Activated CD8-positive, alpha-beta memory T cell treated with anti-CD3 and anti-CD28 coated beads for 24 hours (primary cell): ENCODE measurements at regions not wholly inside any gene's neighbourhood (a gene's known extent, or its start where the extent isn't known, plus 50 kb on each side); places are given as distances from the start of the nearest gene placed in this dataset.

Source experiments
- DNase-seq: peaks from one replicate; pipeline ENCODE4 v3.0.0-alpha.2; 2020

DNA sequence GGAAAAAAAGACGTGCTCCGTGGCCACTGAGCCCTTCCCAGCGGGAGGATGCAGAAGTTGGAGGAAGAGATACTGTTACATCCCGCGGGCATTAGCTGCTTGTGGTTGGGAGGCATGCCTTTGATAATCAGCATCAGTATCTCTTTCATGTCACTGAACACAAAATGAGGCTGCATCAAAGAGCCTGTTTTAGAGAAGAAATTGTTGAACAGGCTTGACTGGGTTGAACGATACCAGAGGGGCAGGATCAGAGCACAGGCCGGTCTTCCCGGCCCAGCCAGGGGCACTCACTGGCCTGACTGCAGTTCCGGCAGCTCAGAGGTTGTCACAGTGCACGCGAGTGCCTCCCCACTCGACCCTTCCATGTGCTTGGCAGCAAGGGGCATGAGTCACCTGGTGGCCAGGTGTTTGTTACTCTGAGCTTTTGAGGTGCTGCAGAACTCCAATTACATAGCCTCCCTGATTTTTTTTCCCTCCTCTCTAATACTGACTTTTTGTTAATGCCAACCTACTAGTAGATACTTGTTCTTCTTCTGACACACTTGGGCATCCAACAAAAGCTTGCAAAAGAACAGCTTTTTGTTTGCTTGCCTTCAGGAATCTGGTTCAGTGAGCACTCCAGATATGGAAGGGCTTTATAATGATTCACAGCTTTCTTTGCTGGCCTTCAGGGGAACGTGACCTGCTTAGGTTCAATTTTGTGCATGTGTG, 121.6 kb downstream of the VAPA start:
- no peak for DNase-seq

DNA sequence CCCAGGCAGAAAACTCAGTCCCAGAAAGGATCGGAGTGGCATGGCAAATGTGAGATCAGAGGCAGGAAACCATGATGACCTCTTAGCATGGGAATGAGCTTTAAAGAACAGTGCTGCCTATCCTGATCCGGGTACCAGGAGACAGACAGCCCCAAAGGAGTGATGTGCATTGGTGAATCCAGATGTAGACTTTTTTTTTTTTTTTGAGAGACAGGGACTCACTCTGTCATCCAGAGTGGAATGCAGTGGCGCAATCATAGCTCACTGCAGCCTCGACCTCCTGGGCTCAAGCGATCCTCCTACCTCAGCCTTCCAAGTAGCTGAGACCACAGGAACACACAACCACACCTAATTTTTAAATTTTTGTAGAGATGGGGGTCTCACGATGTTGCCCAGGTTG, 122.7 kb downstream of the VAPA start:
- DNase-seq, result no peak

DNA sequence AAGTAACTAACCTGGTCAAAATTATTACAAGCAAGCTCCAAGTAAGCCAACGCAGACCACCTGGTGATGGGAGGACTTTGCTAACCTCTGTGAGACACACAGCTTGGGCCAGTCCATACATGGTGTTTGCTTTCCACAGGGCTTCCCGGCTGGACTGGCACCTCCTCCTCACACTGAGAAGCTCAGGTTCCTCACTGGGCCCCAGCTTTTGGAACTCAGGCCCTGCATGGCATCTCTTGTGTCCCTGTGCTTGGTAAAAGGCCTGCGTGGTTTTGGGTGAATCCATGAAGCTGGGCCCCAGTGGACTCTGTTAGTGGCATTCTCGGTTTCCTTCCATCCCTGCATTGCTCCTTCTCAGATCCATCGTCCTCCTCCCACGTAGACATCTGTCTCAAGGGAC, 123.4 kb downstream of the VAPA start:
- no peak for DNase-seq

DNA sequence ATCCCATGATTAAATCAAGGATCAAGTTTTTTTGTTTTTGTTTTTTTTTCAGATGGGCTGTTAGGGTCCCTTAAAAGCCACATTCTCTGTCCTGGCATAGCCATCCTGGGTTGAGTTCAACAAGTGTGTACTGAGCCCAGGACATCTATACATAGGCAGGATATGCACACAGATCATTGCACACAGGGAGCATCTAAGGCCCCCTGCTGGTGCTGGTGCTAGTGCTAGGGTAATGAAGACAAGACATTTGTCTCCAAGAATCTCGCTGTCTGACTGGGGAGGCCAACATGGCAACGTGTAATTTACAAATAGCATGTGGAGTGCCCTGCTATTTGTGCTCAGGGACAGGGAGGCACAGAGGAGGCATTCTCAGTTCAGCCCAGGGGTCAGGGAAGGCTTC, 124.5 kb downstream of the VAPA start:
- no peak for DNase-seq

DNA sequence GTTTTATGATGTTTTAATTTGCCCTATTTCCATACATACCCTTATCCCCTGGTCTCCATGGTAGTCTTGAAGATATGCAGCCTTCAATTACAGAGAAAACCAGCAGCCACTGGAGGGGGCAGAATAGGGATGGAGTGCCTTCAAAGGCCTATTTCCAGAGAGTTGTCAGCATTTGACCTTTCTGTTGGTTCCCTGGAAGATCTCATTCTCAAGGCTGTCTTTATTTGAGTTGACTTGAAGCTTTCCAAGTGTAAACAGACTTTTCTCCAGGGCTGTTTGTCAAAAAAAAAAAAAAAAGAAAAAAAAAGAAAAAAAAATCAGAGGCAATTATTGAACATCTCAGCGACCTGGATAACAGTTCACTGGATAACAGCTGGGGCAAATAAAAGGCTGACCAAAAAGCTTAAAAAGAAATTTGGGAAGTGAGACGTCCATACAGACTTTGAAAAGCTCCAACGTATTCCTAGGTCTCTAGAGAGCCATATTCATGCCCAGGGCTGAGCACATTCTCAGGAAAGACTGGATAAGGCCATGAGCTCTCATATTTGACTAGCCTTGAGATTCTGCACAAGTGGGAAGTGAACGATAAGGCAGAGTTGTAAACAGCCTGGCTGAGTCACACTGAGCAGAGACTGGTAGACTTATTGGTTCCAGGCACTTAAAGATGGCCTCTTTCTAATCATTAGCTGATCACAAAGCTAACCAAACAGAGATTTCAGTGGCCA, 126.6 kb downstream of the VAPA start:
- DNase-seq, result no peak

DNA sequence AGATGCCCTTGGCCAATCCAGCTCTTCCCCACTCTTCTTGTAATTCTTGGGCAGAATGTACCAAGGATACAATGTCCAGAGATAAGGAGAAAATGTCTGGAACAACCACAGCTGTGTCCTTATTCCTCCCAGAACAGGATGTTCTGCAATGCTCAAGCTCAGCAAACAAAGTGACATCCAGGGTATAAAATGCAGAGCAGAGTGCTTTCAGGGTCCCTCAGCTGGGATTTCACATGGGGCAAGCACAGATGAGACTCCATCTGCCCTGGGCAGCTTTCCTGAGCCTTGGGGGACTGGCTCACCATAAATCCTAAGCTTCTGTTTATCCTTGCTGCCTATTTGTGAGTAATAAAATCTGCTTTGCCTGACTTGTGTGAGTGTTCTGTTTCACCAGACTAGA, 127.4 kb downstream of the VAPA start:
- no peak for DNase-seq

DNA sequence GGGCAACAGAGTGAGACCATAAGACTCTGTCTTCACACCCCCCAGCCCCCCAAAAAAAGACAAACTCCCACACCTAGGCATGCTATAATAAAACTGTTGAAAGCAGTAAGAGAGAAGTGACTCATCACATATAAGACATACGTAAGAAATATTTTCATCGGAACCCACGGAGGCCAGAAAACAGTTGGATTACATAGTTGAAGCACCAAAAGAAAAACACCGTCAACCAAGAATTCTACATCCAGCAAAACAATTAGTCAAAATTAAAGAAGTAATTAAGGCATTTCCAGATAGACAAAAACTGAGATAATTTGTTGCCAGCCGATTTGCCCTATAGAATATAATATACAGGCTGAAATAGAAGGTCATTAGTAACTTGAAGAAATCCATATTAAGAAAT, 128.7 kb downstream of the VAPA start:
- no peak for DNase-seq

DNA sequence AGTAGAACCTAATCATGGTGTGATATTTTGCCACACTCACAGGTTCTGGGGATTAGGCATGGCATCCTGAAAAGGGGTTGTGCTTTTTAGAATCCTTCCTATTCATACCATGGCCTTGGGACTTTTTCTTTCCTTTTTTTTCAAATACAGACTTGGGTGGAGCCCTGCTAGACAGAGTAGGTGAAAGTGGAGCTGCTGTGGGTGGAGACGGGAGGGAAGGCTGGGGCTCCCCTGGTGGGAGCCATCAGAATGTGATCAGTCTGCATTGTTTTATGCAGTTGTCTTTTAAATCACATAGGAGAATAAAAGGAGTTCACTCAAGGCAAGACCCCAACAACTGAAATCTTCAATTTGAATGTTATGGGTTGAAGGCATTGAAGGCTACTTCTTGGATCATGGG, 130.2 kb downstream of the VAPA start:
- DNase-seq, result no peak

DNA sequence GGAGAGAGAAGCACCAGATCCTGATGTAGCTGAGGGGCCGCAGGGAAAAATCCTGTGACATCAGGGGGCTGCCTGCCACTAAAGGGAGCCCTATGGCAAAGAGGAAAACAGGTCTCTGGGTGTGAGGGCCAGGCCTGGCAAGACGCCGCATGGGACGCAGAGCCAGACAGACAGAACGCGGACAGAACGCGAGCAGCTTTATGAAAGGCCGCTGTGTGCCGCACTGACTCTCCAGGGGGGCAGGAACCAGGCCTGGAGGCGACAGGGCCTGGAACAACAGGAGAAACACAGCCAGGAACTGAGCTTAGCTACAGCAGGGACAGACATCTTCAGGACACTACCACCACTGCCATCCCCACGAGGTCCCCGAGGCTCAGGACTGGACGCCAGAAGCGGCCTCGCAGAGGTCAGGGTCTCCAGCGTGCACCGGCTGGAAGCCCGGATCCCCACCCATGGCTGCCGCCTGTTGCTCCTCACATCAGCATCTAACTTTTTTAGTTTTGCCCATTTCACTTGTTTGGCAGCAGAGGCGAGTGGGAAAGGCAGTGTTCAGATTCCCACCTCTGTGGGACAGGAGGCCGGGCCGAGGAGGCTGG, 131.6 kb downstream of the VAPA start:
- DNase-seq, result no peak

DNA sequence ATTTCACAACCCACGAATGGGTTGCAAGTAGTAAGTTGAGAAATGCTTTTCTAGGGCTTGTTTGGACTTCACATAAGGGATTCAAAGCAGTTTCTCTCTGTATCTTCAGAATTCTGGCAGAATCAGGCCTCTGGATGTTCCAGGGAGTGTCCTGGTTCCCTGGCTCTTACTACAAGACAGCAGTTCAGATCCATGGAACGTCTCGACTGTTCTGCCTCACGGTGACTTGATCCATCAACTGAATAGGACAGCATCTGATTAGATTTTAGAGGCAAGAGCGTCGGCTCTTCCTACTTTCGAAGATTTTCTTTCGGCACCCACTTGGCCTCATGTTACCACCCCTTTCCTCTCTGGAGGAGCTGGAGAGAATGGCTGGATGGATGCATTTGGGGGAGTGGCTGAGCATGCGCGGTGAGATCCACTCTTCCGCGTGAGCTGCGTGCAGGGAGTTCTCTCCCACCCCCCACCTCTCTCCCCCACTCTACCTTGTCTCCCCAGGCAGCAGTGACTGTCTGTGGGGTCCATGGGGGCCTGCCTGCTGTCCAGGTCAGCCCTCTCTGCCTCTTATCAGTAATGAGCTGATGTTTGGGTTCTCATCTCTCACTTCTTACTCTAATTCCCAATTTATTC, 132.5 kb downstream of the VAPA start:
- DNase-seq, result no peak

DNA sequence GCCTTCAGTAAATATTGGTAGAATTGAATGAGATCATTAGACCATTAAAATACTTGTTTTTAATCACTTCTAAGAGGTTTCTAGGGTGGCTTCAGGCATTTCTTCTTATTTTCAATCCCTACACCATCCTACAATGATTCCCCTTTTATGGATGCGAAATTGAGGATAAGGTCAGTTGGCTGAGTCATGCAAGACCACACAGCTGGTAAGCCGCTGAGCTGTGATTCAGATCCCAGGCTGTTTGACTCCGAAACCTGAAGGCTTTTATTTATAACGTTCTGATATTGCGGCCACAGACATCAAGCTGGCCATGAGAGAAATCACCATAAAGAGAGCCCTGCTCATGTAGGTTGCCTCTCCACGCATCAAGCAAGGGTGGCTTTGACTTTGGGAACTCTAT, 133.4 kb downstream of the VAPA start:
- no peak for DNase-seq

DNA sequence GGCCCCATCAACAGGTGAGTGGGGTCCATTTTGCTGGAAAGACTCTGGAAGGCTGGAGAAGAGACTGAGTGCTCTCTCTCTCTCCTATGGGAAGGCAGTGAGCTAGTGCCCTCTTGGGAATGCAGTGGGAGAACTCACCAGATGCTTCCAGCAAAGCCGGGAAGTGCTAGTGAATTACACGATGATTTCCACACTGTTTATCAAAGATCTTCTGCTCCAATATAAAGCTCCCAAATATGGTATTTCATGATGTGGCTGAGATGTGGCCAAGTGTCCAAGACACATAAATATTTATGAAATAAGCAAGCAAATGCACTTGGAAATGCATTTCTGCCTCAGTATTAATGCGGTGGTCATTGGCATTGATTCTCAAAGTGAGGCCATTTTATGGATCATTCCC, 135.9 kb downstream of the VAPA start:
- DNase-seq, result no peak

DNA sequence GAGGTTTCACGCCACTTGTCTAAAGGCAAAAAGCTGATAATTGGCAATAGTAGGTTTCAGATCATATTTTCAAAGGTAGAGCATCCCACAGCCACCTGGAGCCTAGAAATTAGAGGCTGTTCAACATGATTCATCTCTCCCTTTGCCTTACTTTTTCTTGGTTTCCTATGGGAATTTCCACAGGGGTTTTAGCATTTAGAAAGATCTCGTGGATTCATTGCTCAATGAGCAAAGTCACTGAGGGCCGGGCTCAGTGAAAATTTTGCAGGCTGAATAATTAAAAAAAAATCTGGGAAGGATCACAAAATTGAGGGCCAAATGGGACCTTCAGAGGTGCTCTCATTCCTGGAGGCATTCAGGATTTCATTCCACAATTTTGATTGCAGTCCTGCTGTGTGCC, 137.1 kb downstream of the VAPA start:
- no peak for DNase-seq

DNA sequence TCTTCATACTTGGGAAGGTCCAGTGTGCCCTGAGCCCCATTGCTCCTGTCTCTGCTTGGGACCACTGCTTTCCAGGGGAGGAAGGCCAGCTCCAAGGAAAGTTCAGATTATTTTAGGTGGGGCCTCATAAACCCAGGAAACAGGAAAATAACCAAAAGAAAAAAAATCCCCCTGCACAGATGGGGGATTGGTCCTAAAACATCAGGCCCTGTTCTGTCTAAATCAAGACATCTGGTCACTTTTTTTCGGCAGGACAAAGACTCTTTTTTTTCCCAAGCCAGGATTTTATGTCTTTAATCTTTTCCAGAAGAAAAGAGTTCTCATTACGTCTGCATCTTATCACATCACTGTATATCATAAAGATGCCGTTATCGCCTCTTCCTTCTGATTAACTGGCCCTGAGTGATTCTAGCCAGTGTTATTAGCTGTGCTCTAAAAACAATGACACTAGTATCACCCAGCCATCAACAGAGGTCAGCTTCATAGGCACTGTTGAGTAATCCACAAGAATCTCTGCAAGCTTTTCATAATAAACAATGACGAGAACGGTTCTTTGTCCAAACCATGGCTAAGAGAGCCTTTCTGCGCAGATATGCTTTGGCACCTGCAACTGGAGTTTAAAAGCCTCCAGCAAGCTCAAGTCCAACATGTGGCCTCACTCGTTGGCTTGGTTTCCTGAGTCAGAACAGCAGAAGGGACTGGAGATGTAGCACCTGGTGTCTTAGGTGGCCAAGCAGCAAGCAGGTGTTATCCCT, 138.2 kb downstream of the VAPA start:
- DNase-seq, result no peak

DNA sequence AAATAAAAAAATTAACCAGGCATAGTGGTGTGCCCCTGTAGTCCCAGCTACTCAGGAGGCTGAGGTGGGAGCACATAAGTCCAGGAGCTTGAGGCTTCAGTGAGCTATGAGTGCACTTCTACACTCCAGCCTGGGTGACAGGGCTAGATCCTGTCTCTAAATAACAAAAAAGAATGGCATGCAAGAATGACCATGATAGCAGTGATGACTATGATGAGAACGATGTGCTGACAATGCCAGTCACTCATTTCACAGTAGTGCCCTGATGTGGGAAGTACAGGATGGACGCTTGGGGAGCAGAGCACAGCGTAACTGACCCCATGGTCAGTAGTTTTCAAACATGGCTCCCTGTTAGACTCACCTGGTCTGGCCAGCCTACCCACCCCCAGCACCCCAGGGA, 139.1 kb downstream of the VAPA start:
- DNase-seq, result no peak

DNA sequence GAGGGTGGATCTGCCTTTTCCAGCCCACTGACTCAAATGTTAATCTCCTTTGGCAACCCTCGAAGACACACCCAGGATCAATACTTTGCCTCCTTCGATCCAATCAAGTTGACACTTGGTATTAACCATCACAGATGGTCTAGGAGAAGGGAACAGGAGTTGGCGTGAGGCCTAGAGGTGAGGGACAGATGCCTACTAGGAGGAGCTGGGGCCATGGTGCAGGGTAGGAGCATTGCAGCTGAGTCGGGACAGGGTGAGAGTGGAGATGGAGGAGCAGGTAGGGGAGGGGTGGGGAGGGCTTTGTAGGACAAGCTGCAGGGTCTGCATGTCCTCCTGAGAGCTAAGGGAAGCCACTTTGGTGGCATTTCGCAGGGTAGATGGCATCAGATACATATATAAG, 140.0 kb downstream of the VAPA start:
- DNase-seq, result no peak

DNA sequence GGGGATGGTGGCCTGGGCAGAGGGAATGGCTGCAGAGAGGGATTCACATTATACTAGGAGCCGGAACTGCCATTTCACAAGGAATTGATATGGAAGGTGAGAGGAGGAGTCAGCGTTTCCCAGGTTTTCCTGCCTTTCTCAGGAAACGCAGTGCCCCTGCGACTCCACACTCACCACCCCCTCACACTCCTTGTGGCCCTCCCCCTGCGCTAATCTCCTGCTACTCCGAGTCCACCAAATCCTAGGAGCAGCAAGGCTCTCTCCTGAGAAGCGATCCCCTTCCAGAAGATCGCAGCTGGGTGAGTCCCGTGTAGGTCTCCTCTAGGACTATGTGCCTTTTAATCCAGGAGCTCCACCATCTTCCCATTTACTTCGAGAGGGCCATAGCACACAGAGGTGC, 140.6 kb downstream of the VAPA start:
- no peak for DNase-seq

DNA sequence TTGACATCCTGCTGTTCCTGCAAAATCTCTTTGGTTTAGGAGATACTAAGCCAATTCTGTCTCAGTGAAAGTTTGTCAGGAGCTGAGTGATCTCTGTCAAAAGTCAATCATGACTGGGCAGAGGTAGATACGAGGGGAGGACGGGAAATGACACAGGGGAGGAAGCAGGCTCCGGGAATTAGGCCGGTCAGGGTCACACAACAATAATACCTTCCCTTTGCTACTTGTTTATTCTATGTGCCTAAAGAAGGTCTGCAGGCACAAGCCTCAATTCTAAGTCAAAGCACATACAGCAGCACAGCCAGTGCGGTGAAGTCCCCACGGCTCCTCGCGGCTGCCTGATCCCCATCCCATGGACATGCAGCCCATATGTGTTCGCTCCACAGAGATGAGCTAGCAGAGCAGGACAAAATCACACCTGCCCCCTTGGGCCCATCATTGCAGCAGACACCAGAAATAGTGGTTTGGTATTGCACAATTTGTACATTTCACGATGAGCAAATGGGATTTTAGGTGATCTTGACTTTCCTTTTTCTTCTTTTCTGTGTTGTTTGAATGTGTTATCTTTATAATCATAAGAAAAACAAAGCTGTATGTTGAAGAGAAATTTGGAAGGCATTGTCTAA, 141.4 kb downstream of the VAPA start:
- DNase-seq, result no peak

DNA sequence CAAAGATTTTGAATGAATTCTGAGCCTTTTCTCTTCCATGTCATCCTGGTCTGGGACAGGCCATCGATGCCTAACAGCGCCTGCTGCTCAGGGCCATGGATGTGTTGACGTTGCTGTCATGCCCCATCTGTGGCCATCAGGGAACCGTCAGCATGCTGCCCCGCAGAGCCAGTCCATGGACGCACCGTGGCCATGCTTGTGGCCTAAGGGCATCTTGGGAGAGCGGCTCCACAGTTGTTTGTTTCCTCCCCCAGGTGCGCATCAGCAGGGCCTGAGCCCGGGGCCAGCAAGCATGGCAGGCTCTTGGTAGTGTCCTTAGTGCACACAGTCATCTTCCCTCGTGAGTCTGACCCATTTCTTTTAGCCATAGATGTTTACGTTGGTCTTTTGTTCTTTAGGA, 142.7 kb downstream of the VAPA start:
- no peak for DNase-seq

DNA sequence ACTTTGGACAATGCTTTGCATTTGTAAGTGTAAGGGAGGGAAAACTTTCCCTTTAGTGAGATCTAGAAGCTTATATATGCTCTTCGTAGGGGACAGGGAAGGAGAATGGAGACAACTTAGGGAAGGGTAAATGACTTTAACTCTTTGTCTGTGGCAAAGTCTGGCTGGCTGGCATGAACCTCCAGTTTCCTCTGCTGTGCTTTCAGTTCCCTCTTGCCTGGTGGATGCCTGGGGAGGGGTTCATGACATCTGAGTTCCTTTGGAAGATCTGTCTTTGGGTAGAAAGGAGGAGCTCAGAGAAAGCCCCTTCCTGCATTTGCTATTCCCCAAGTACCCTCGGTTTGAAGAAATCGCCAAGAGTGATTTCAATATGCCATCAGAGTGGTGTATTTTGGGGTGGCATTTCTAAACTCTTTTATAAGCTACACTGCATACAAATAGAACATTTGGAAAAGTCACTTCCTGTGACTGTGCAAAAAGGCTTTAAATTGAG, 143.6 kb downstream of the VAPA start:
- no peak for DNase-seq

DNA sequence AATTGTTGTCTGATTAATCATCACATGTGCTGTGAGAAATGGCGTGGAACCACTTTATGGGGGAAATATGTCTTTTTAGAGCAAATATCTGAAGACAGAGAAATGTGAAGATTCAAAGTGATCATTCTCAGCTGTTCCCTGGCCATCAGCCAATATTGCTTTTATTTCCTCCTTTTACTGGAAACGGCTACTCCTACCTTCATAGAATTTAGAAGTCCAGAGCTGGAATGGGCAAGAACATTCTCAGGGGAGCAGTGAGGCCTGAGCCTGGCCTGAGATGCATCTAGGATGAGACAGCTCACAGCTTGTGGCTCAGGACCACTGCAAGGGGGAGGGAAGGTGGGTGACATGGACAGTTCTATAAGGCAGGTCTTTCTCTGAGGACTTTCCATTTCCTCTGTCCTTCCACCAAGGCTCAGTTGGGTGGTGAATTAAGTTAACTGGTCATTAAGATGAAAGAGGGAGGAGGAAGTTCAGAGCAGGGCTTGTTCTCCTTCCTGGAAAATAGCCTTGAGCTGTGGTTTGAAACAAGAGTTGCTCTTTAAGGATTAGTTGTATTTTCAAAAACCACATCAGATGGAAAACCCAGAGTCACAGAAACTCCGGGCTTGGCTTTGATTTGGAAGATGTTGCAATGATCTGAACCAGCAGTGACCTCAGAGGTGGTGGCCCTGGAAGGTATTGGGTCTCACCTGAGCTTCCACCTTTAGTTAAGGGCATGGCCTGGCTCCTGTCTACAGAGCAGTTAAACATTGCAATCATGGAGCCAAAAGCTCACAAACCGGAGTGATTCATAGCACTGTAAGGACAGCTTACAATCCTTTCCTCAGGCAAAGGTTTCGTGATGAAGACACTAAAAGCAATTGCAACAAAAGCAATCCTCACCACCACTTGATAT, 144.3 kb downstream of the VAPA start:
- no peak for DNase-seq
